Keratinocyte (primary cell): ENCODE measurements at regions not wholly inside any gene's neighbourhood (a gene's known extent, or its start where the extent isn't known, plus 50 kb on each side); places are given as distances from the start of the nearest gene placed in this dataset.

ENCODE experiments used
- DNase-seq: peaks from one replicate; pipeline ENCODE4 v3.0.0-alpha.2; 2011; ENCODE audit warnings: low read depth, missing footprints, low spot score
- FAIRE-seq: peaks from 2 replicates; lab custom pipeline; 2011; peaks lifted over from hg19 to GRCh38; lab: Jason Lieb, UNC
- H2AFZ ChIP-seq: 2 replicates; pipeline ENCODE4 v1.6.0; 2012; ENCODE audit warnings: low read length, control low read depth, inconsistent platforms; ENCODE audit not compliant: control insufficient read depth
- H3K27ac ChIP-seq: 2 replicates; pipeline ENCODE4 v1.5.1; 2011; ENCODE audit warnings: low read length; ENCODE audit not compliant: control insufficient read depth, insufficient read depth
- H3K27me3 ChIP-seq: 3 replicates; pipeline ENCODE4 v1.6.0; 2011; ENCODE audit warnings: low read length; ENCODE audit not compliant: control insufficient read depth, insufficient read depth; ENCODE audit errors: extremely low read depth
- H3K36me3 ChIP-seq, 2 experiments: 2 replicates in 1 of 2; 3 replicates in 1 of 2; pipeline ENCODE4 v1.5.1; 2011; ENCODE audit warnings: low read length in 2 of 2, mild to moderate bottlenecking in 1 of 2; ENCODE audit not compliant: control insufficient read depth in 2 of 2, insufficient read depth in 2 of 2; ENCODE audit errors: extremely low read depth in 1 of 2
- H3K4me1 ChIP-seq: 3 replicates; pipeline ENCODE4 v1.5.1; 2011; ENCODE audit warnings: low read length; ENCODE audit not compliant: control insufficient read depth, insufficient read depth; ENCODE audit errors: extremely low read depth
- H3K4me2 ChIP-seq: 3 replicates; pipeline ENCODE4 v1.6.0; 2011; ENCODE audit warnings: low read depth, low read length; ENCODE audit not compliant: control insufficient read depth, insufficient read depth; ENCODE audit errors: extremely low read depth
- H3K4me3 ChIP-seq, 3 experiments: fragments of 200-600 bp in 1 of 3; sonication (generic) in 1 of 3; 2 replicates in 2 of 3; 3 replicates in 1 of 3; pipeline ENCODE4 v1.5.1; 2011 to 2016; ENCODE audit warnings: low read length in 3 of 3, mild to moderate bottlenecking in 3 of 3, control low read depth in 2 of 3, inconsistent platforms in 1 of 3, low read depth in 1 of 3, mixed read lengths in 1 of 3, mixed run types in 1 of 3, moderate library complexity in 1 of 3; ENCODE audit not compliant: control insufficient read depth in 2 of 3, insufficient read depth in 2 of 3; ENCODE audit errors: extremely low read depth in 1 of 3
- H3K79me2 ChIP-seq: 2 replicates; pipeline ENCODE4 v1.6.0; 2012; ENCODE audit warnings: low read length; ENCODE audit not compliant: control insufficient read depth, insufficient read depth
- H3K9ac ChIP-seq: 3 replicates; pipeline ENCODE4 v1.6.0; 2011; ENCODE audit warnings: low read length; ENCODE audit not compliant: control insufficient read depth, insufficient read depth; ENCODE audit errors: extremely low read depth
- H3K9me1 ChIP-seq: 3 replicates; pipeline ENCODE4 v1.6.0; 2011; ENCODE audit warnings: low read length; ENCODE audit not compliant: control insufficient read depth, insufficient read depth; ENCODE audit errors: extremely low read depth
- H3K9me3 ChIP-seq: 2 replicates; pipeline ENCODE4 v1.5.1; 2012; ENCODE audit warnings: low read depth, low read length; ENCODE audit not compliant: control insufficient read depth
- H4K20me1 ChIP-seq: 3 replicates; pipeline ENCODE4 v1.6.0; 2011; ENCODE audit warnings: low read length; ENCODE audit not compliant: control insufficient read depth, insufficient read depth; ENCODE audit errors: extremely low read depth
- CTCF ChIP-seq, 3 experiments: IDR thresholded peaks in 1 of 3; conservative IDR thresholded peaks in 1 of 3; optimal IDR thresholded peaks in 1 of 3; 2 replicates in 2 of 3; 3 replicates in 1 of 3; pipeline versions ENCODE3 to v1.5.1; 2011; ENCODE audit warnings: low read length in 3 of 3, mild to moderate bottlenecking in 3 of 3, moderate library complexity in 2 of 3, control low read depth in 1 of 3, inconsistent platforms in 1 of 3; ENCODE audit not compliant: insufficient read depth in 2 of 3; ENCODE audit errors: extremely low read depth in 1 of 3
- EZH2 ChIP-seq: IDR thresholded peaks from one replicate; pipeline ENCODE4 v1.6.1; 2012; ENCODE audit warnings: inconsistent platforms, mild to moderate bottlenecking, low read length, moderate library complexity
- dilution Hi-C: fragments of 300-500 bp; cut with MboI; formaldehyde crosslinking; loops from one replicate; pipeline ENCODE4 v1.7.0; 2020; ENCODE audit warnings: low sequenced_read_pairs; ENCODE audit not compliant: extremely low pct_ligation_motif_present

- Histone ChIP-seq H3K36me3 (no peaks in the 10 kb centered on the region), H3K4me3 (no peak overlapping the region), H3K9me3 (peaks cover 3% of the 10 kb centered on the region), H3K4me1 (no peaks in the 10 kb centered on the region), H3K27ac (no peak overlapping the region), H3K4me2 (no peak overlapping the region), H4K20me1 (no peaks in the 10 kb centered on the region), H3K9me1 (no peaks in the 10 kb centered on the region), H3K79me2 (no peaks in the 10 kb centered on the region), H2AFZ (no peak overlapping the region), H3K27me3 (no peaks in the 10 kb centered on the region), H3K9ac (no peak overlapping the region)
- dilution Hi-C loops: no loop called here
- no peak for DNase-seq
- no peak for TF ChIP-seq EZH2
- TF ChIP-seq CTCF (optimal IDR thresholded peaks at IDR 0.05 in 1 of 3, IDR thresholded peaks at IDR 0.05 in 1 of 3, conservative IDR thresholded peaks at IDR 0.05 in 1 of 3; ENCODE audit: extremely low read depth in 1 of 3, insufficient read depth in 2 of 3, low read length in 3 of 3): no peak
- FAIRE-seq: no peak
Measured at GRCh38 chr10:129107525-129107924, 359.5 kb upstream of the MGMT start.

GRCh38 chr10:129108378-129108777, 358.7 kb upstream of the MGMT start:
- Histone ChIP-seq H4K20me1 (no peaks in the 10 kb centered on the region), H2AFZ (no peak overlapping the region), H3K27ac (no peak overlapping the region), H3K79me2 (no peaks in the 10 kb centered on the region), H3K9me3 (peaks cover 3% of the 10 kb centered on the region), H3K9me1 (no peaks in the 10 kb centered on the region), H3K36me3 (no peaks in the 10 kb centered on the region), H3K4me1 (no peaks in the 10 kb centered on the region), H3K4me2 (no peak overlapping the region), H3K4me3 (no peak overlapping the region), H3K9ac (no peak overlapping the region), H3K27me3 (no peaks in the 10 kb centered on the region)
- DNase-seq (no peak), FAIRE-seq (no peak)
- dilution Hi-C loops: no loop called here
- TF ChIP-seq EZH2: no peak
- no peak for TF ChIP-seq CTCF (optimal IDR thresholded peaks at IDR 0.05 in 1 of 3, IDR thresholded peaks at IDR 0.05 in 1 of 3, conservative IDR thresholded peaks at IDR 0.05 in 1 of 3; ENCODE audit: extremely low read depth in 1 of 3, insufficient read depth in 2 of 3, low read length in 3 of 3)
